ENCODE measurements at regions not wholly inside any gene's neighbourhood (a gene's known extent, or its start where the extent isn't known, plus 50 kb on each side); places are given as distances from the start of the nearest gene placed in this dataset.
"Not testable (repeated sequence)": the region's sequence is repeated elsewhere in the genome, so short reads cannot be mapped to it uniquely, and the experiment has no call there.

- Histone ChIP-seq H3K36me3 (replicated peaks in 1 of 2) (no peaks in the 10 kb centered on the region), H3K27me3 (no peaks in the 10 kb centered on the region), H3K9me3 (replicated peaks in 1 of 3) (peaks cover 0 to 9% (median 0%) of the 10 kb centered on the region in 3 donors), H3K4me1 (replicated peaks in 1 of 2) (no peaks in the 10 kb centered on the region), H3K27ac (no peak overlapping the region), H3K4me3 (no peak overlapping the region)
- no peak for DNase-seq
- WGBS, 4 donors = 34 to 46% (median 41%) methylated on average over 3 of the region's 3 CpGs
- TF ChIP-seq, protein P1, sequence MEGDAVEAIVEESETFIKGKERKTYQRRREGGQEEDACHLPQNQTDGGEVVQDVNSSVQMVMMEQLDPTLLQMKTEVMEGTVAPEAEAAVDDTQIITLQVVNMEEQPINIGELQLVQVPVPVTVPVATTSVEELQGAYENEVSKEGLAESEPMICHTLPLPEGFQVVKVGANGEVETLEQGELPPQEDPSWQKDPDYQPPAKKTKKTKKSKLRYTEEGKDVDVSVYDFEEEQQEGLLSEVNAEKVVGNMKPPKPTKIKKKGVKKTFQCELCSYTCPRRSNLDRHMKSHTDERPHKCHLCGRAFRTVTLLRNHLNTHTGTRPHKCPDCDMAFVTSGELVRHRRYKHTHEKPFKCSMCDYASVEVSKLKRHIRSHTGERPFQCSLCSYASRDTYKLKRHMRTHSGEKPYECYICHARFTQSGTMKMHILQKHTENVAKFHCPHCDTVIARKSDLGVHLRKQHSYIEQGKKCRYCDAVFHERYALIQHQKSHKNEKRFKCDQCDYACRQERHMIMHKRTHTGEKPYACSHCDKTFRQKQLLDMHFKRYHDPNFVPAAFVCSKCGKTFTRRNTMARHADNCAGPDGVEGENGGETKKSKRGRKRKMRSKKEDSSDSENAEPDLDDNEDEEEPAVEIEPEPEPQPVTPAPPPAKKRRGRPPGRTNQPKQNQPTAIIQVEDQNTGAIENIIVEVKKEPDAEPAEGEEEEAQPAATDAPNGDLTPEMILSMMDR (IDR thresholded peaks at IDR 0.05) = no peak
- no peak for TF ChIP-seq POLR2A (IDR thresholded peaks at IDR 0.05)
- intact Hi-C loops (cut with DNase I) = no loop called here
Observed at GRCh38 chr12:82300611-82301010, 57.6 kb downstream of the CCDC59 start.

GRCh38 chr12:82299319-82300025, 58.7 kb downstream of the CCDC59 start:
- TF ChIP-seq POLR2A (IDR thresholded peaks at IDR 0.05) = no peak
- TF ChIP-seq, protein P1 (IDR thresholded peaks at IDR 0.05) = no peak
- intact Hi-C loops (cut with DNase I) = no loop called here
- H3K27me3 ChIP-seq = no peaks in the 10 kb centered on the region
- H3K27ac ChIP-seq = no peak overlapping the region
- DNase-seq = no peak
- H3K36me3 ChIP-seq (replicated peaks in 1 of 2) = no peaks in the 10 kb centered on the region
- peaks cover 0 to 9% (median 0%) of the 10 kb centered on the region in 3 donors for H3K9me3 ChIP-seq (replicated peaks in 1 of 3)
- H3K4me1 ChIP-seq (replicated peaks in 1 of 2) = no peaks in the 10 kb centered on the region
- 17 to 26% (median 21%) methylated on average over 2 of the region's 2 CpGs for WGBS, 4 donors
- H3K4me3 ChIP-seq = no peak overlapping the region

- Histone ChIP-seq H3K9me3 (replicated peaks in 1 of 3) (no peaks in the 10 kb centered on the region), H3K27ac (no peak overlapping the region), H3K27me3 (no peaks in the 10 kb centered on the region), H3K36me3 (replicated peaks in 1 of 2) (no peaks in the 10 kb centered on the region), H3K4me1 (replicated peaks in 1 of 2) (no peaks in the 10 kb centered on the region), H3K4me3 (no peak overlapping the region)
- 33 to 58% (median 42%) methylated on average over 2 of the region's 2 CpGs for WGBS, 4 donors
- TF ChIP-seq, protein P1 (IDR thresholded peaks at IDR 0.05) = no peak
- TF ChIP-seq POLR2A (IDR thresholded peaks at IDR 0.05) = no peak
- no peak for DNase-seq
- intact Hi-C loops (cut with DNase I) = no loop called here
Observed at GRCh38 chr12:82290415-82290814, 67.8 kb downstream of the CCDC59 start.

GRCh38 chr12:82281335-82281734, 76.9 kb downstream of the CCDC59 start:
- H3K9me3 ChIP-seq (replicated peaks in 1 of 3); intact Hi-C loops (cut with DNase I); H3K4me3 ChIP-seq; DNase-seq; H3K36me3 ChIP-seq (replicated peaks in 1 of 2); H3K27ac ChIP-seq; H3K27me3 ChIP-seq; H3K4me1 ChIP-seq (replicated peaks in 1 of 2): not testable (repeated sequence)
- WGBS, 4 donors = 0 to 29% (median 29%) methylated on average over 1 of the region's 1 CpG; no CpG with 5 or more reads in 1 of the 4 donors

GRCh38 chr12:82279536-82280058, 78.6 kb downstream of the CCDC59 start:
- 61 to 68% (median 66%) methylated on average over 3 of the region's 3 CpGs for WGBS, 4 donors
- intact Hi-C loops (cut with DNase I) = no loop called here
- H3K4me3 ChIP-seq = no peak overlapping the region

More at GRCh38 chr12:82279536-82280058, 78.6 kb downstream of the CCDC59 start:
- no peak for DNase-seq
- Histone ChIP-seq H3K27ac (no peak overlapping the region), H3K9me3 (replicated peaks in 1 of 3) (no peaks in the 10 kb centered on the region), H3K27me3 (no peaks in the 10 kb centered on the region), H3K36me3 (replicated peaks in 1 of 2) (no peaks in the 10 kb centered on the region), H3K4me1 (replicated peaks in 1 of 2) (no peaks in the 10 kb centered on the region)
- TF ChIP-seq, protein P1 (IDR thresholded peaks at IDR 0.05) = no peak
- TF ChIP-seq POLR2A (IDR thresholded peaks at IDR 0.05) = no peak

Data from adrenal gland (tissue), 9 donors.